Sciatic nerve (tissue), 2 donors: ENCODE measurements at regions not wholly inside any gene's neighbourhood (a gene's known extent, or its start where the extent isn't known, plus 50 kb on each side); places are given as distances from the start of the nearest gene placed in this dataset.

Source experiments
- ATAC-seq: fragments of 200-7000 bp; cut with Tn5 transposase; one replicate; pipeline ENCODE4 v1.9.1; 2020; ENCODE audit warnings: mild to moderate bottlenecking, moderate library complexity
- DNase-seq: peaks from one replicate; pipeline ENCODE4 v3.0.0-alpha.2; 2020; ENCODE audit warnings: low spot score
- intact Hi-C: fragments of 100-400 bp; cut with DNase I; formaldehyde crosslinking; loops from one replicate; pipeline ENCODE4 v1.14.2; 2022
- donor health status: DM: no; HTN: no; CAD: no.
- donor health status: DM: no; HTN: no; CAD: no.

DNA sequence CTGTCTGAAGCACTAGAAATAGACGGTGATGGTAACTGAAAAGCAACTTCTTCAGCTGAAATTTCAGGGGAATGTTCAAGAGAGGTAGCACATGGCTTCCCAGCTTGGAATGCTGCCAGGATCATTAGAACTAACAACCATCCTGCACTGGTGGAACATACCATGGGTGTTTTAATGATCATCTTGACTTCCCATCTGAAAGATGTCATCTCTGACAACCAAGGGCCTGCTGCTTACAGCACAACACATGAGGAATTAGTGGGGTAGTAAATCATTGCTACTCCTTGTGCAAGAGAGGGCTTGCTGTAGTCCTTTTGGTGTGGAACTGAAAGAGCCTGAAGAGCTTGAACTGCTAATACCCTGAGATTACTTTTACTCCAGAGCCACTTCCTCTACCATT, 853.7 kb downstream of the MCTP2 start:
- intact Hi-C loops: no loop called here
- ATAC-seq (no peak), DNase-seq (no peak)

- intact Hi-C loops: no loop called here
- DNase-seq (no peak), ATAC-seq (no peak)
Observed at GRCh38 chr15:95086531-95087252, 855.3 kb downstream of the MCTP2 start.

GRCh38 chr15:95087253-95087609, 855.9 kb downstream of the MCTP2 start:
- no peak for ATAC-seq
- no peak for DNase-seq
- intact Hi-C loops: no loop called here

DNA sequence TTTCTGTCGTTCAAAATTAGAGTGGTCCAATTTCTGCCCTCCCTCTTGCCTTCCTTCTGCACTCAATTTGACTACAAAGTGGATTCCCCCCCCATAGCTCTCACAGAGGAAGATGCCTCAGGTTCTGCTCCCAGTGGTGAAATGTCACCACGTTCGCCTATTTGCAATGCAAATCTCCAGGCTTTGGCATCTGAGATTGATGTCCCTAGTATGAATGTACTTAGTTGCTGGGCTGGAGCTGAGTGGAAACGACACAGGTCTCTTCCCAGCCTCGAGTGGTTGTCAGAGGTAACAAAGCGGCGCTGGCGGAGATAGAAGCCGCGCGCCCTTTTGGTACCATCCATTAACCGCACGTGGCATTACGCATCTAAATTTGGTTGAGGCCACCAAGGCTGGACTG, 860.1 kb downstream of the MCTP2 start:
- DNase-seq: no peak
- ATAC-seq: no peak
- intact Hi-C loops: no loop called here

- intact Hi-C loops: no loop called here
- no peak for ATAC-seq
- no peak for DNase-seq
Observed at GRCh38 chr15:95095250-95095649, 863.9 kb downstream of the MCTP2 start.

GRCh38 chr15:95096651-95097050, 865.3 kb downstream of the MCTP2 start:
- ATAC-seq (no peak), DNase-seq (no peak)
- intact Hi-C loops: no loop called here

DNA sequence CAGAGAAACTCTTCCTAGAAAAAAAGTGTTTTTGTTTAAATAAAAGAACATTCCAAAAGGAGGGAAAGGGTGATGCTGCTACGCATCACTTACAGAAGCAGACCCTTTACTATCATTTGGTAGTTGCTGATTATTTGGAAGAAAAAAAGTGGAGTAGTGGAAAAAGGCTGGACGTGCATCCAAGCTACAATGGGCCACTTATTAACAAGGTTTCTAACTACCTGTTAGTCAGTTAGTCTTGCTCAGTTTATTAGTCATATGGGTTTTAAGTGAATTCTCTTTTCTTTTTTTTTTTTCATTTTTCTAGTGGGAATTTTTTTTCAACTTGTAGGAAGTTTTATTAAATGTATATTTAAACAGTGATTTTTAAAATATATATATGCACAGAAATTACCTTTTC, 866.0 kb downstream of the MCTP2 start:
- intact Hi-C loops: no loop called here
- no peak for ATAC-seq
- DNase-seq: no peak

- no peak for ATAC-seq
- no peak for DNase-seq
- intact Hi-C loops: no loop called here
Observed at GRCh38 chr15:95105229-95105628, 873.9 kb downstream of the MCTP2 start.

GRCh38 chr15:95106801-95107200, 875.4 kb downstream of the MCTP2 start:
- intact Hi-C loops: no loop called here
- ATAC-seq (no peak), DNase-seq (no peak)

- no peak for DNase-seq
- intact Hi-C loops: no loop called here
- ATAC-seq: no peak
Observed at GRCh38 chr15:95108673-95109072, 877.3 kb downstream of the MCTP2 start.

DNA sequence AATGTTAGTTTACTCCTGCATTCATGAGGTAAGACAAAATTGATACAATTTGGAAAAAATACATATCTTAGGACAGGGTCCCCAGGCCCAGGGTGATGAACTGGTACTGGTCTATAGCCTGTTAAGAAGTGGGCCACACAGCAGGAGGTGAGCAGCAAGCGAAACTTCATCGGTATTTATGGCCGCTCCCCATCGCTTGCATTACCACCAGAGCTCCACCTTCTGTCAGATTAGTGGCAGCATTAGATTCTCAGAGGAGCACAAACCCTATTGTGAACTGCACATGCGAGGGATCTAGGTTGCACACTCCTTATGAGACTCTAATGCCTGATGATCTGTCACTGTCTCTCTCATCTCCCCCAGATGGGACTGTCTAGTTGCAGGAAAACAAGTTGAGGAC, 880.6 kb downstream of the MCTP2 start:
- intact Hi-C loops: no loop called here
- ATAC-seq (no peak), DNase-seq (no peak)

GRCh38 chr15:95113041-95113440, 881.7 kb downstream of the MCTP2 start:
- intact Hi-C loops: no loop called here
- ATAC-seq (no peak), DNase-seq (no peak)

DNA sequence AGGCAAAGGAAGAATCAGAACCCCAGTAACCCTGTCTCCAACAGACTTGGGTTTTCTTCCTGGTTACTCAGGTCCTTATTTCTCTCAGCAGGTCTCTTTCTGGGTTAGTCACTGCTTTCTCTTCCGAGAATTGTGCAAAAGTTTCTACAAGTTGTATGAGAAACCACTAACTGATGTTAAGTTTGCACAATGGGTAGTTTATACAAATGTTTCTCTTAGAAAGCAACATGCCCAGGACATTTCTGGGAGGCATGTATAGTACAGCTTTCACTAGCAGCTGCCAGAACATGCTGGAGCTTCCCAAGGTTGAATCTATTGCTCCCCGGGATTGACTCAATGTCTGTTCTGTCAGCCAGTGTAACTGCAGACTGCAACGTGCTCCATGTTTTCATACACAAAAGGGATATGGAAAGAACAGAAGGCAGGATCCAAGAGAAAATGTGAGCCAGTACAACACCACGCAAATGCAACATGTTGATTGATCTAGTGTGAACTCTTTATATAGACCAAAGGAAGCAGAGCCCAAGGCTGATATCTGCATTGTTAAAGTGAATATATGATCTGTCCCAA, 887.8 kb downstream of the MCTP2 start:
- DNase-seq (no peak), ATAC-seq (no peak)

GRCh38 chr15:95120595-95120994, 889.2 kb downstream of the MCTP2 start:
- ATAC-seq: no peak
- intact Hi-C loops: no loop called here

More for the DNA sequence above, 887.8 kb downstream of the MCTP2 start:
- intact Hi-C loops: no loop called here

DNA sequence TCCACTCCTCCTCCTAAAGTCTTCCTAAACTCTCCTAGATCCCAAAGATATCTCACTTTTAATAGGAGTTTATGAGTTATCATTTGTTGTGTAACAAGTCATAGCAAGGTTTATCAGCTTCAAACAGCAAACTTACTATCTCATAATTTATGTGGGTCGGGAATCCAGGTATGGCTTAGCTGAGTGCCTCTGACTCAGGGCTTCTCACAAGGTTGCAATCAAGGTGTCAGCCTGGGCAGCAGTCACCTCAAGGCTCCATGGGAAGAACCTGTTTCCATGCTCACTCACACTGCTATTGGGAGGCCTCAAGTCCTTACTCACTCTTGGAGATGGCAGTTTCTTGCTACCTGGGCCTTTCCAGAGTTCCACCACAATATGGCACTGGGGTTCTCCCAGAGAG, 889.8 kb downstream of the MCTP2 start:
- intact Hi-C loops: no loop called here
- DNase-seq: no peak
- no peak for ATAC-seq

More at GRCh38 chr15:95120595-95120994, 889.2 kb downstream of the MCTP2 start:
- DNase-seq: no peak

DNA sequence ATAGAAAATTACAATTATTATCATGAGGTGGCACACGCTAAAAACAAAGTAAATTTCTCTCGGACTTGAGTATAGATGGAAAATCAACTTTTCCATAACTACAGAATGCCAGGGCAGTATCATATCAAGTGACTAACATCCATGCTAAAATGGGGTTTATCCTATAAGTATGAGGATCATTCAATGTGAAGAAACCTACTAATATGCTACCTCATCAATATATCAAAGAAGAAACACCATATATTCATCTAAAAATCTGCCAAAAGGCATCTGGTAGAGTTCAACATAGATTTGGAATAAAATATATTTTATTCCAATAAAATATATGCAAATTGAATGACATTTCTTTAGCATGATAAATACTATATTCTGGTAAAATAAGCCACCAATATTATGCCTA, 894.4 kb downstream of the MCTP2 start:
- ATAC-seq (no peak), DNase-seq (no peak)
- intact Hi-C loops: no loop called here

GRCh38 chr15:95127356-95127755, 896.0 kb downstream of the MCTP2 start:
- no peak for ATAC-seq
- intact Hi-C loops: no loop called here
- no peak for DNase-seq

- peak; percentile 80 for ATAC-seq
- DNase-seq: peak; percentile 60
- intact Hi-C loops: no loop called here
Observed at GRCh38 chr15:95129574-95129973, 898.2 kb downstream of the MCTP2 start.

- ATAC-seq: no peak
- intact Hi-C loops: no loop called here
- no peak for DNase-seq
Observed at GRCh38 chr15:95131131-95131556, 899.8 kb downstream of the MCTP2 start.

- intact Hi-C loops: no loop called here
- no peak for ATAC-seq
- no peak for DNase-seq
Observed at GRCh38 chr15:95132774-95133173, 901.4 kb downstream of the MCTP2 start.

- intact Hi-C loops: no loop called here
- DNase-seq: no peak
- ATAC-seq: no peak
Observed at GRCh38 chr15:95134431-95135110, 903.2 kb downstream of the MCTP2 start.
